WERI-Rb-1 (cell line): ENCODE measurements at regions not wholly inside any gene's neighbourhood (a gene's known extent, or its start where the extent isn't known, plus 50 kb on each side); places are given as distances from the start of the nearest gene placed in this dataset.

ENCODE experiments used
- DNase-seq: peaks from one replicate; pipeline ENCODE4 v3.0.0-alpha.2; 2020
- H3K27ac ChIP-seq: fragments of 250-450 bp; sonication (Bioruptor Pico); 2 replicates; pipeline ENCODE4 v1.5.1; 2020; ENCODE audit warnings: mild to moderate bottlenecking, moderate library complexity
- H3K27me3 ChIP-seq: fragments of 250-450 bp; sonication (Bioruptor Pico); 2 replicates; pipeline ENCODE4 v1.5.1; 2021; ENCODE audit warnings: mild to moderate bottlenecking, low read depth, moderate library complexity; ENCODE audit not compliant: insufficient read depth, severe bottlenecking
- H3K36me3 ChIP-seq: fragments of 250-450 bp; sonication (Bioruptor Pico); 2 replicates; pipeline ENCODE4 v1.5.1; 2020; ENCODE audit warnings: mild to moderate bottlenecking, moderate library complexity
- H3K4me3 ChIP-seq: 2 replicates; pipeline ENCODE4 v1.5.1; 2011; ENCODE audit warnings: low read depth, mild to moderate bottlenecking, control low read depth, low read length
- H3K9me3 ChIP-seq: fragments of 250-450 bp; sonication (Bioruptor Pico); 2 replicates; pipeline ENCODE4 v1.5.1; 2021; ENCODE audit warnings: mild to moderate bottlenecking, moderate library complexity; ENCODE audit not compliant: severe bottlenecking
- TF ChIP-seq, protein P1 (sequence below): IDR thresholded peaks from 2 replicates; pipeline ENCODE4 v1.5.1; 2011; ENCODE audit warnings: low read depth, mild to moderate bottlenecking, control low read depth, inconsistent platforms, low read length

DNA sequence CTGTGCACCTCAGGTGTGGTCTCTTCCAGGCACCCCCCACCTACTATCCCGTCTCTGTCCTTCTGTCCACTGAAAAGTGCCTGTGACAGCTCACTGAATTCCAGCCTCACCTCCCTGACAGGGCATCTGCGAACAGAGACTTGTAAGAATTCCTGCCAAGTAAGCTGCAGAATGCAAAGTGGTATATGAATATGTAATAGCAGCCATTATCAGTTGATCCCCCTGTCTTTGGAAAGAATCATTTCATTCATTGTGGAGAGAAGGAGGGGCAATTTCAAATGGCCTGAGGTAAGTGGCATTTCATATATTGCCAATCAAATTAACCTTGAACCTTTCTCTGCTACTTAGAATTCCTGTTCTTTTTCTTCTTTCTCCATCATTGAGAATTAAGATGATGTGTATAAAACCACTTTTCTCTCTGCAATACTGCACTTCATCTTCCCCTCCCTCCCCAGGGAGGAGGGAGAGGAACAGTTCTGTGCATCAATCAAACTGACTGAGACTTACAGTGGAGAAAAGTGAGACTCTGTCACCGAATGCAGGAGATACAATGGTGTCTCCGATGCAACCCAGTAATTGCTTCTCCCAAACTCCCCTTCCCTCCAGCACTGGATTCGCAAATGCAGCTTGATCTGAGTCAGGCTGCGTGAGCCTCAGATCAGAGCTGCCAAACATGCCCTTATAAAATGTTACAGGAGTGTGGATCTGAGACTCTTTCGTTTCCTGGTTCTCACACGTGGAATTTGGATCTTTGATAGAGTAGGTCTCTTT lies 91.7 kb downstream of the SLC10A2 start:
- Histone ChIP-seq H3K4me3 (no peak overlapping the region), H3K27ac (no peak overlapping the region), H3K27me3 (no peaks in the 10 kb centered on the region), H3K9me3 (no peaks in the 10 kb centered on the region), H3K36me3 (no peaks in the 10 kb centered on the region)
- TF ChIP-seq, protein P1, sequence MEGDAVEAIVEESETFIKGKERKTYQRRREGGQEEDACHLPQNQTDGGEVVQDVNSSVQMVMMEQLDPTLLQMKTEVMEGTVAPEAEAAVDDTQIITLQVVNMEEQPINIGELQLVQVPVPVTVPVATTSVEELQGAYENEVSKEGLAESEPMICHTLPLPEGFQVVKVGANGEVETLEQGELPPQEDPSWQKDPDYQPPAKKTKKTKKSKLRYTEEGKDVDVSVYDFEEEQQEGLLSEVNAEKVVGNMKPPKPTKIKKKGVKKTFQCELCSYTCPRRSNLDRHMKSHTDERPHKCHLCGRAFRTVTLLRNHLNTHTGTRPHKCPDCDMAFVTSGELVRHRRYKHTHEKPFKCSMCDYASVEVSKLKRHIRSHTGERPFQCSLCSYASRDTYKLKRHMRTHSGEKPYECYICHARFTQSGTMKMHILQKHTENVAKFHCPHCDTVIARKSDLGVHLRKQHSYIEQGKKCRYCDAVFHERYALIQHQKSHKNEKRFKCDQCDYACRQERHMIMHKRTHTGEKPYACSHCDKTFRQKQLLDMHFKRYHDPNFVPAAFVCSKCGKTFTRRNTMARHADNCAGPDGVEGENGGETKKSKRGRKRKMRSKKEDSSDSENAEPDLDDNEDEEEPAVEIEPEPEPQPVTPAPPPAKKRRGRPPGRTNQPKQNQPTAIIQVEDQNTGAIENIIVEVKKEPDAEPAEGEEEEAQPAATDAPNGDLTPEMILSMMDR = no peak
- DNase-seq = no peak

DNA sequence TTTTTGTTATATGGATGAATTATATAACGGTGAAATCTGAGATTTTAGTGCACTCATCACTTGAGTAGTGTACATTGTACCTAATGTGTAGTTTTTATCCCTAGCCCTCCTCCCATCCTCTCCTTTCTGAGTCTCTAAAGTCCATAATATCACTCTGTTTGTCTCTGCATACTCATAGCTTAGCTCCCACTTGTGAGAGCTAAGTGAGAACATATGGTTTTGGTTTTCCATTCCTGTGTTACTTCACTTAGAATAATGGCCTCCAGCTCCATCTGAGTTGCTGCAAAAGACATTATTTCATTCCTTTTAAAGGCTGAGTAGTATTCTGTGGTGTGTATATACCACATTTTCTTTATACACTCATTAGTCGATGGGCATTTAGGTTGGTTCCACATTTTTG lies 94.0 kb downstream of the SLC10A2 start:
- Histone ChIP-seq H3K27ac (no peak overlapping the region), H3K27me3 (no peaks in the 10 kb centered on the region), H3K9me3 (no peaks in the 10 kb centered on the region), H3K36me3 (no peaks in the 10 kb centered on the region), H3K4me3 (no peak overlapping the region)
- TF ChIP-seq, protein P1 = no peak
- no peak for DNase-seq

DNA sequence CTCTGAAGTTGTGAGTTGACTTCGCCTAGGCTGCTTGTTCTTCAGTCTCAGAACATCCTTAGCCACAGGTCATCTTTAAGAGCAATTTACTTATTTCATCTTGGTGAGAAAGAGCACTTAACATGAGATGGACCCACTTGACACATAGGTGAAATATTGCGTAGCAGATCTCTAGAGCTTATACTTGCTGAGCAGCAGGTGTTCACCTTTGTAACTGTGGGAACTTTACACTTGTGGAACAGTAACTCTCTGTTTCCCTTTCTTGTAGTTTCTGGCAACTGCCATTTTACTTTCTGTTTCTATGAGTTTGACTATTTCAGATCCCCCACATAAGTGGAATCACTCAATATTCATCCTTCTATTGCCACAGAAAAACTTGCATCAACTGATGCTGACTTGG lies 95.7 kb downstream of the SLC10A2 start:
- H3K27ac ChIP-seq = no peak overlapping the region
- no peaks in the 10 kb centered on the region for H3K36me3 ChIP-seq
- TF ChIP-seq, protein P1 = no peak
- H3K4me3 ChIP-seq = no peak overlapping the region
- no peaks in the 10 kb centered on the region for H3K27me3 ChIP-seq
- H3K9me3 ChIP-seq = no peaks in the 10 kb centered on the region
- DNase-seq = no peak

DNA sequence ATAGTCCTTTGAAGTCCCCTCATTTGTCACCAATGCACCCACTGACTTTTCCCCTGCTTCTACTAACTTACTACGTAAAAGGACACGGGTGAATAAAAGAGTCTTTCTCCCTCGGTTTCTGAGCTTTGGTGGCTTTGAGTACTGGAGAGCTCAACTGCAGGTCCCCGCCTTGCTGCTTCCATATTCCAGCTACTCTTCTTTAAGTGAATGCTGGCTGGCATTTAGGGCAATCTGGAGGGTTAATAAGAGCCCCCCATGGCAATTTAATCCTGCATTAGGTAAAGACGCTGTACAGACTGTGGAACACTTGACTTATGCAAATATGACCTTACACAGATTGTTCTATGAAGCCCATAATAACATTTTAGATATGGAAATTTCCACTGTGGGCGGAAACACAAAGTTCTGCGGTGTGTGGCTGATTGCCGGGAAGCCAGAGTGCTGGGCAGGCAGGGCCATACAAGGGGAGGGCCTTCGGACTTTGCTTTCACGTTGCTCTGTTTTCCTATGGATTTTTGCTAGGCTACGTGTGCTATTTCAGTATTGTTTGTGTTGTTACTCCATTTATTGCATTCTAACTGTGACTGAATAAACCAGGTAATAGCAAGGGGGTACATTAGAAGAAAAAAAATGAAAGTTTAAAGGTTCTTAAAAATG lies 97.5 kb downstream of the SLC10A2 start:
- Histone ChIP-seq H3K9me3 (no peaks in the 10 kb centered on the region), H3K4me3 (no peak overlapping the region), H3K36me3 (no peaks in the 10 kb centered on the region), H3K27ac (no peak overlapping the region), H3K27me3 (no peaks in the 10 kb centered on the region)
- TF ChIP-seq, protein P1 = no peak
- DNase-seq = no peak

DNA sequence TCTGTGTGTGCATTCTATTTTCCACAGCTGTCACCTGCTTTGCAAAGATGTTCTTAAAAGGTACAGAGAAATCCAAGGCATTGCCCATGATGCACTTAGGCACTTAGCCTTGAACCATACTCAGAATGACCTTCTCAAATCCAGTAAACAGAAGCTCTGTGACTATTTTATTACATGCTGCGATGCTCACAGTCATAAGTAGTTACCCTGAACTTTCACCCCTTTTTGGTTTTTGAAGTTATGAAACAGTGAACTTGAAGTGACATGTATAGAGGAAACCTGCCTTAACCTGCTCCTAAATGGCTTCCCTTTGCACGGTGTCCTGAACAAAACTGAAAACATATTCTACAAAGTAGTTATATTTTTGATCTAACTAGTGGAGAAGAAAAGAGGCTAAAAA lies 100.4 kb downstream of the SLC10A2 start:
- H3K36me3 ChIP-seq = no peaks in the 10 kb centered on the region
- TF ChIP-seq, protein P1 = no peak
- H3K4me3 ChIP-seq = no peak overlapping the region
- no peak for DNase-seq
- no peaks in the 10 kb centered on the region for H3K9me3 ChIP-seq
- no peak overlapping the region for H3K27ac ChIP-seq
- no peaks in the 10 kb centered on the region for H3K27me3 ChIP-seq
